Activated CD4-positive, CD25-positive, alpha-beta regulatory T cell treated with anti-CD3 and anti-CD28 coated beads, Interleukin-2, amount 50 U/mL, for 16 hours (primary cell): ENCODE measurements at regions not wholly inside any gene's neighbourhood (a gene's known extent, or its start where the extent isn't known, plus 50 kb on each side); places are given as distances from the start of the nearest gene placed in this dataset.

Experiments
- DNase-seq: peaks from one replicate; pipeline ENCODE4 v3.0.0-alpha.2; 2020; ENCODE audit warnings: low read depth, low spot score

- DNase-seq = no peak
These were observed 241.4 kb downstream of the LACC1 start for GRCh38 chr13:44120849-44121755.

- DNase-seq = no peak
These were observed 244.6 kb downstream of the LACC1 start for GRCh38 chr13:44124352-44124751.

- DNase-seq = no peak
These were observed 246.3 kb downstream of the LACC1 start for GRCh38 chr13:44125943-44126469.

- no peak for DNase-seq
These were observed 245.0 kb upstream of the SERP2 start for GRCh38 chr13:44128552-44129001.

GRCh38 chr13:44129418-44129817, 244.2 kb upstream of the SERP2 start:
- DNase-seq = no peak

- DNase-seq = no peak
These were observed 242.5 kb upstream of the SERP2 start for GRCh38 chr13:44131069-44131614.

GRCh38 chr13:44132710-44133109, 240.9 kb upstream of the SERP2 start:
- DNase-seq = no peak

GRCh38 chr13:44133626-44134025, 240.0 kb upstream of the SERP2 start:
- DNase-seq = no peak

- no peak for DNase-seq
These were observed 238.1 kb upstream of the SERP2 start for GRCh38 chr13:44135566-44135965.

- DNase-seq = no peak
These were observed 236.8 kb upstream of the SERP2 start for GRCh38 chr13:44136696-44137268.

GRCh38 chr13:44137466-44137865, 236.2 kb upstream of the SERP2 start:
- no peak for DNase-seq

- DNase-seq = no peak
These were observed 233.5 kb upstream of the SERP2 start for GRCh38 chr13:44140146-44140545.

- DNase-seq = no peak
These were observed 232.5 kb upstream of the SERP2 start for GRCh38 chr13:44140888-44141724.

GRCh38 chr13:44141725-44142539, 231.7 kb upstream of the SERP2 start:
- peak; percentile 83 for DNase-seq

- no peak for DNase-seq
These were observed 231.1 kb upstream of the SERP2 start for GRCh38 chr13:44142540-44142867.

GRCh38 chr13:44142941-44143665, 230.5 kb upstream of the SERP2 start:
- no peak for DNase-seq

GRCh38 chr13:44146138-44146537, 227.5 kb upstream of the SERP2 start:
- no peak for DNase-seq

- no peak for DNase-seq
These were observed 226.4 kb upstream of the SERP2 start for GRCh38 chr13:44147233-44147632.

- no peak for DNase-seq
These were observed 226.0 kb upstream of the SERP2 start for GRCh38 chr13:44147648-44148047.
